Hematopoietic multipotent progenitor cell (in vitro differentiated cells): ENCODE measurements at regions not wholly inside any gene's neighbourhood (a gene's known extent, or its start where the extent isn't known, plus 50 kb on each side); places are given as distances from the start of the nearest gene placed in this dataset. TPM values are rescaled to one million over a fixed set of nuclear protein-coding genes. Genes with fewer than 3 reads are reported as not detected.

Source experiments
- DNase-seq, 3 donors: peaks; one replicate each; pipeline ENCODE4 v3.0.0-alpha.2; 2011 to 2015; ENCODE audit warnings: low read depth in 2 of 3, low spot score in 2 of 3
- small RNA-seq: library from RNA; depleted of rRNA; stranded (forward); fragments of <200 nt; gene quantifications from one replicate; pipeline ENCODE3, GENCODE V24; 2012

- DNase-seq = no peak
Measured at GRCh38 chr5:74918232-74918669, 52.1 kb upstream of the FAM169A start.

DNA sequence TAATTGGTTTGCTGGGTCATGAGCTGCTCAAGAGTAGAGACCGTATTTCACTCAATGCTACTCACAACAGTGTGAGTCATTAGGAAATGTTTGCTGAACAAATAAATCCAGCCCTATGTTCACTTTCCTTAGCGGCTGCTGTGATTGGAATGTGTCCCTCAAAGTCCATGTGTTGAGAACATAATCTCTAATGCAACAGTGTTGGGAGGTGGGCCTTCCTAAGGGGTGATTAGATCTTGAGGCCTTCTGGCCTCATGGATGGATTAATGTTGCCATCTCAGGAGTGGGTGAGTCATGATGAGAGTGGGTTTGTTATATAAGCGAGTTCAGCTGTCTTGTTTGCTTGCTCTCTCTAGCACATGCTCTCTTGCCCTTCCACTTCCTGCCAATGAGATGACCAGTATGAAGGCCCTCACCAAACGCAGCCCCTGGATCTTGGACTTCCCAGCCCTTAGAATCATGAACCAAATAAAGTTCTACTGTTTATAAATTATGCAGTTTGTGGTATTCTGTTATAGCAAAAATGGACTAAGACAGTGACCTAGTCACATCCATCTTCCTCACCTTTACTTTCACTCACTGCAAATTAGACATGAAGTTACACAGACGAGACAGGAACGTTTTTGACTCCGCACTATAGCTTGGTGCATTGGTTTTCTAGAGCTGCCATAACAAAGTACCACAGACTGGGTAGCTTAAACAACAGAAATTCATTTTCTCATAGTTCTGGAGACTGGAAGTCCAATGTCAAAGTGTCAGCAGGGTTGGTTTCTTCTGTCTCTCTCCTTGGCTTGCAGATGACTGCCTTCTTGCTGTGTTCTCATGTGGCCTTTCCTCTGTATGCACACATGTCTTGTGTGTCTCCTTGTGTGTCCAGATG is 50.9 kb upstream of the FAM169A start:
- no peak for DNase-seq

Small RNA genes lying in the stretch of these regions (small RNA-seq; reads per million reads assigned to genes)
- not detected for gene AC116337.2
